Upper lobe of left lung (tissue), 4 donors: ENCODE measurements at regions not wholly inside any gene's neighbourhood (a gene's known extent, or its start where the extent isn't known, plus 50 kb on each side); places are given as distances from the start of the nearest gene placed in this dataset.

ENCODE experiments used
- CTCF ChIP-seq, 6 experiments: fragments of 450-650 bp in 4 of 6; fragments of 200-600 bp in 2 of 6; sonication (generic) in 2 of 6; IDR thresholded peaks; one replicate each; pipeline ENCODE4 v1.5.1; 2016 to 2019; ENCODE audit warnings: antibody characterized with exemption in 6 of 6
- EP300 ChIP-seq, 4 donors: sonication (generic); formaldehyde crosslinking; IDR thresholded peaks; one replicate each; pipeline ENCODE4 v1.5.1; 2017; ENCODE audit warnings: antibody characterized with exemption in 4 of 4, control low read depth in 2 of 4
- POLR2A ChIP-seq, 4 donors: fragments of 450-650 bp; IDR thresholded peaks; one replicate each; pipeline ENCODE4 v1.5.1; 2016 to 2017; ENCODE audit warnings: antibody characterized with exemption in 4 of 4, mild to moderate bottlenecking in 2 of 4
- POLR2AphosphoS5 ChIP-seq, 2 donors: sonication (generic); formaldehyde crosslinking; IDR thresholded peaks; one replicate each; pipeline ENCODE4 v1.5.1; 2017; ENCODE audit warnings: antibody characterized with exemption in 2 of 2

- TF ChIP-seq CTCF (IDR thresholded peaks at IDR 0.05) (no peak), POLR2A (IDR thresholded peaks at IDR 0.05) (no peak), EP300 (IDR thresholded peaks at IDR 0.05) (no peak), POLR2AphosphoS5 (IDR thresholded peaks at IDR 0.05) (no peak)
Measured at GRCh38 chr6:97396880-97397279, 113.9 kb upstream of the MMS22L start.
